Heart left ventricle (tissue), 16 donors: ENCODE measurements at regions not wholly inside any gene's neighbourhood (a gene's known extent, or its start where the extent isn't known, plus 50 kb on each side); places are given as distances from the start of the nearest gene placed in this dataset.

Experiments used
- ATAC-seq, 4 donors: fragments of 200-7000 bp; cut with Tn5 transposase; one replicate each; pipeline ENCODE4 v1.9.1; 2020 to 2022; ENCODE audit warnings: moderate library complexity in 4 of 4, mild to moderate bottlenecking in 3 of 4, moderate number of reproducible peaks in 1 of 4
- DNase-seq, 5 donors: peaks; one replicate each; pipeline ENCODE4 v3.0.0-alpha.2; 2020
- H3K27ac ChIP-seq, 12 donors: fragments of 200-600 bp; sonication (generic) in 4 of 12; one replicate each; pipeline versions ENCODE4 v1.5.0 to v1.8.0; 2016 to 2022; ENCODE audit warnings: mild to moderate bottlenecking in 2 of 12
- H3K27me3 ChIP-seq, 9 donors: fragments of 200-600 bp; sonication (generic) in 2 of 9; one replicate each; pipeline versions ENCODE4 v1.5.1 to v1.8.0; 2016 to 2022; ENCODE audit warnings: mild to moderate bottlenecking in 3 of 9
- H3K36me3 ChIP-seq, 9 donors: fragments of 200-600 bp; sonication (generic) in 2 of 9; one replicate each; pipeline versions ENCODE4 v1.5.0 to v1.8.0; 2018 to 2022; ENCODE audit warnings: mild to moderate bottlenecking in 2 of 9
- H3K4me1 ChIP-seq, 12 donors: fragments of 200-600 bp; sonication (generic) in 4 of 12; one replicate each; pipeline versions ENCODE4 v1.5.0 to v1.8.0; 2016 to 2022; ENCODE audit warnings: mild to moderate bottlenecking in 3 of 12
- H3K4me3 ChIP-seq, 12 donors: fragments of 200-600 bp; sonication (generic) in 4 of 12; one replicate each; pipeline versions ENCODE4 v1.5.0 to v1.8.0; 2017 to 2022; ENCODE audit warnings: mild to moderate bottlenecking in 9 of 12, moderate library complexity in 4 of 12
- H3K9me3 ChIP-seq, 12 donors: fragments of 200-600 bp; sonication (generic) in 4 of 12; one replicate each; pipeline versions ENCODE4 v1.5.0 to v1.8.0; 2016 to 2022; ENCODE audit warnings: mild to moderate bottlenecking in 1 of 12
- POLR2A ChIP-seq, 2 donors: fragments of 450-650 bp; IDR thresholded peaks; one replicate each; pipeline ENCODE4 v1.6.1; 2017; ENCODE audit warnings: antibody characterized with exemption in 2 of 2, mild to moderate bottlenecking in 2 of 2, moderate library complexity in 2 of 2
- WGBS, 4 donors: extraction: QIAGEN DNeasy Blood & Tissue Kit in 2 of 4; methylation state at CpG; one replicate each; pipeline versions ENCODE4 v1.1.5 to v1.1.7; 2013 to 2018; 5-methylcytosine and 5-hydroxymethylcytosine counted together
- intact Hi-C, 10 donors: fragments of 100-400 bp; cut with DNase I; formaldehyde crosslinking; loops; one replicate each; pipeline versions ENCODE4 v1.11.1 to v1.14.2; 2022
- TF ChIP-seq, protein P1 (sequence below), 12 donors: fragments of 200-600 bp; sonication (generic) in 4 of 12; IDR thresholded peaks; one replicate each; pipeline versions ENCODE4 v1.5.0 to v1.8.0; 2018 to 2022; ENCODE audit warnings: antibody characterized with exemption in 12 of 12, mild to moderate bottlenecking in 5 of 12
- donor health status: ischemic (EF 13 %, LVEDD 7.1; RV severe dilation, severe dysfunction).
- donor health status: healthy with polysubstance abuse.
- donor health status: DM: no; HTN: yes; CAD: no.
- donor health status: DM: no; HTN: no; CAD: no.
- donor health status: ischemic (EF 25% LVEDD 6.9; RV normal size, moderate dysfunction).
- donor health status: ischemic (EF 25% LVEDD 5.7; RV mildly dilated, moderate dysfunction).
- donor health status: healthy.
- donor health status: DM: yes; HTN: yes; CAD: no.
- donor health status: ischemic (EF 35%, LVEDD 5.7; RV mildly dilated, moderate dysfunction).
- donor health status: nonischemic (EF 11% LVEDD 7.7; RV severe dilation, severe dysfunction).
- donor health status: DM: yes; HTN: yes; CAD: no.
- donor health status: PGD.
- donor health status: ischemic (EF 29% LVEDD 5.4; RV normal size, mild dysfunction).
- donor health status: nonischemic (EF 23%, LVEDD 6.1; RV moderate dilation, normal function).

DNA sequence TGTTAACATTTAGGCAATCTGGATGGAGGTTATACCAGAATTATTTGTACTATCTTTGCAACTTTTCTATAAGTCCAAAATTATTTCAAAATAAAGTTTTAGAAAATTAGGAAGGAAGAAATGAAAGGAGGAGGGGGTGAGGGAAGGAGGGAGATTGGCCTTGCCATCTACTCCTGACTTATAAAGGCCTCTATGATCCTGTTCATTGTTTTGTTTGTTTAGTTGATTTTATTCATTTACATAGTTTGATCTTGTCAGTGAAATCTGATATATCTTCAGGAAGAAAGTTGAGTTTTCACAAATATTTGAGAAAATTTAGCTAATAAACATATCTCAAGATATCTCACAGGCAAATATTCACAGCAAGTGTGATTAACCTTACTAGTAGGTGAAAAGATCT, 189.3 kb upstream of the NOCT start:
- H3K9me3 ChIP-seq, result no peaks in the 10 kb centered on the region
- intact Hi-C loops, result no loop called here
- H3K4me1 ChIP-seq, result no peaks in the 10 kb centered on the region
- no peak for ATAC-seq
- no peak overlapping the region for H3K4me3 ChIP-seq
- no peaks in the 10 kb centered on the region for H3K36me3 ChIP-seq
- H3K27ac ChIP-seq, result no peak overlapping the region
- TF ChIP-seq, protein P1, sequence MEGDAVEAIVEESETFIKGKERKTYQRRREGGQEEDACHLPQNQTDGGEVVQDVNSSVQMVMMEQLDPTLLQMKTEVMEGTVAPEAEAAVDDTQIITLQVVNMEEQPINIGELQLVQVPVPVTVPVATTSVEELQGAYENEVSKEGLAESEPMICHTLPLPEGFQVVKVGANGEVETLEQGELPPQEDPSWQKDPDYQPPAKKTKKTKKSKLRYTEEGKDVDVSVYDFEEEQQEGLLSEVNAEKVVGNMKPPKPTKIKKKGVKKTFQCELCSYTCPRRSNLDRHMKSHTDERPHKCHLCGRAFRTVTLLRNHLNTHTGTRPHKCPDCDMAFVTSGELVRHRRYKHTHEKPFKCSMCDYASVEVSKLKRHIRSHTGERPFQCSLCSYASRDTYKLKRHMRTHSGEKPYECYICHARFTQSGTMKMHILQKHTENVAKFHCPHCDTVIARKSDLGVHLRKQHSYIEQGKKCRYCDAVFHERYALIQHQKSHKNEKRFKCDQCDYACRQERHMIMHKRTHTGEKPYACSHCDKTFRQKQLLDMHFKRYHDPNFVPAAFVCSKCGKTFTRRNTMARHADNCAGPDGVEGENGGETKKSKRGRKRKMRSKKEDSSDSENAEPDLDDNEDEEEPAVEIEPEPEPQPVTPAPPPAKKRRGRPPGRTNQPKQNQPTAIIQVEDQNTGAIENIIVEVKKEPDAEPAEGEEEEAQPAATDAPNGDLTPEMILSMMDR (IDR thresholded peaks at IDR 0.05), result no peak
- TF ChIP-seq POLR2A (IDR thresholded peaks at IDR 0.05), result no peak
- no peaks in the 10 kb centered on the region for H3K27me3 ChIP-seq
- no peak for DNase-seq

DNA sequence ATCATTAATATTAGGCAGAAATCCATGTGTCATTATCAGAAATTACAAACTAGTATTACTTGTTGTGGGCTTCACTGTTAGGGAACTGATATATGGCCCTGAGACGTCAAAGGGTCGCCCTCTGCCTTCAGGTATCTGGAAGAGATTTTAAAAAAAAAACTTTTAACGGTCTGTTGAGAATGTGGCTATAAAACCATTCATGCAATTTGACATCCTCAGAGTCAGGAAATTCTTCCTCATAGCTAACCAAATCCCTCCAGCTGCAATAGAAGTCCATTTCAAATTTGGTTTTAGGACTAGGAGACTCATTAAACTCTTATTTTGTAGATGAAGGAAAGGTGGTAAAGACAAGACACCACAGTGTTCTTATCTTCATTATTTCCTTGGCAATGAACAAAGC, 194.2 kb upstream of the NOCT start:
- WGBS, 4 donors, result 80 to 87% (median 86%) methylated on average over 3 of the region's 3 CpGs
- no peaks in the 10 kb centered on the region for H3K27me3 ChIP-seq
- ATAC-seq (no peak), DNase-seq (no peak)
- intact Hi-C loops, result no loop called here
- no peaks in the 10 kb centered on the region for H3K9me3 ChIP-seq
- H3K27ac ChIP-seq, result no peak overlapping the region
- TF ChIP-seq POLR2A (IDR thresholded peaks at IDR 0.05), result no peak
- TF ChIP-seq, protein P1 (IDR thresholded peaks at IDR 0.05), result no peak
- no peaks in the 10 kb centered on the region for H3K4me1 ChIP-seq
- H3K36me3 ChIP-seq, result no peaks in the 10 kb centered on the region
- H3K4me3 ChIP-seq, result no peak overlapping the region

DNA sequence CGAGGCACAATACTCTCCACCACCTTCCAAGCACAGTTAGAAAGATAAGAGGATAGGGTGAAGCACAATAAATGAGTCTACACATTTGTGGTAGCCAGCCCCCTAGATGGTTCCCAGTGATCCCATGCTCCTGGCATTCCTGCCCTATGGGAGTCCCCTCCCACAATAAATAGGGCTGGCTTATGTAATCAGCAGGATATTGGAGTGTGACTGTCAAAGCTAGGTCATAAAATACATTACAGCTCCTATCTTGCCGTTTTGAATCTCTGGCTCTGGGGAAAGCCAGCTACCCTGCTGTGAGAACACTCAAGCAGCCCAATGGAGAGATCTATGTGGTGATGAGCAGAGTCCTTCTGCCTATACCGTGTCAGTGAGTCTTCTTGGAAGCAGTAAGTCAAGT, 198.7 kb upstream of the NOCT start:
- 39 to 52% (median 45%) methylated on average over 3 of the region's 3 CpGs for WGBS, 4 donors
- intact Hi-C loops, result no loop called here
- no peak for TF ChIP-seq POLR2A (IDR thresholded peaks at IDR 0.05)
- TF ChIP-seq, protein P1 (IDR thresholded peaks at IDR 0.05), result no peak
- Histone ChIP-seq H3K27me3 (no peaks in the 10 kb centered on the region), H3K36me3 (no peaks in the 10 kb centered on the region), H3K4me1 (no peaks in the 10 kb centered on the region), H3K4me3 (no peak overlapping the region), H3K9me3 (no peaks in the 10 kb centered on the region), H3K27ac (no peak overlapping the region)
- DNase-seq (no peak), ATAC-seq (no peak)

DNA sequence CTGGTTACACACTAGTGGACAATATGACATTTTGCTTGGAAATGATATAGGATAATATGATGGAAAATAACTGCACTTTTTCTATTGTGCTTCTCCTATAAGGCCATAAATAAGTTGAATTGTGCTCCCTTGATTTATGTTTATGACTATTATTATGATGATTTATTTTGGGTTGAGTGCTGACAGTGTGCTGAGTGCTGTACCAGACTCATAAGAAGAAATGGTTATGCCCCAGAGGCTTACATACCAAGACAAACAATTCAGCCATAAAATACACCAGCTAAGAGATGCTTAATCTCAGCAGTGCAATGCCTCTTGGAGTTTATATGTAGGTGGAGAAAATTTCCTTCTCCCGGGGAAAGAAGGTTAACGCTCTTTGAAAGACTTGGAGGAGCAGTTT, 199.8 kb upstream of the NOCT start:
- 90 to 94% (median 93%) methylated on average over 2 of the region's 2 CpGs for WGBS, 4 donors
- intact Hi-C loops, result no loop called here
- Histone ChIP-seq H3K9me3 (no peaks in the 10 kb centered on the region), H3K4me1 (no peaks in the 10 kb centered on the region), H3K36me3 (no peaks in the 10 kb centered on the region), H3K4me3 (no peak overlapping the region), H3K27ac (no peak overlapping the region), H3K27me3 (no peaks in the 10 kb centered on the region)
- no peak for DNase-seq
- no peak for ATAC-seq
- no peak for TF ChIP-seq POLR2A (IDR thresholded peaks at IDR 0.05)
- TF ChIP-seq, protein P1 (IDR thresholded peaks at IDR 0.05), result no peak
